ENCODE measurements at regions not wholly inside any gene's neighbourhood (a gene's known extent, or its start where the extent isn't known, plus 50 kb on each side); places are given as distances from the start of the nearest gene placed in this dataset.
A peak's percentile ranks its signal among the peaks of the same experiment; 100 is the strongest.
"Not testable (repeated sequence)": the region's sequence is repeated elsewhere in the genome, so short reads cannot be mapped to it uniquely, and the experiment has no call there.

DNA sequence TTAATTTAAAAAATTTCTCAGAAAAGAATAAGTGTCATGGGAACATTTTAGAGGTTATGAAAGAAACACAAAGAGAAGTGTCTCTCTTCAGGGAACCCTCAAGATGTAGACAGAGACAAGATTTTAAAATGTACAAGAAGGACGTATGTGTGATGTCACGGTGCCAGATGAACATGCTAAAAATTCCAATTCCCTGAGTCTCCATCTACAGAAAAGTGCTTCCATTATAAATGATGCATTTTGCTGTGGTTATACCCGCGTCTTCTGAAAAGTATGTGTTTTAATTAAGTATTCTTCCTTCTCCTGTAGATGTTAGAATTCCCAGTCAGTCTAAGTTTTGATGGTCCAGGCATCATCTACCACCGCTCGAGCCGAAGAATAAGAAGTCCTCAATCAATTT lies 489.1 kb downstream of the PREX1 start:
- DNase-seq (ENCODE audit: low read depth in 1 of 2, low spot score in 2 of 2) = no peak
- H3K4me1 ChIP-seq (replicated peaks) = no peaks in the 10 kb centered on the region; the same call in 1 of the 2 replicates
- H3K27ac ChIP-seq = no peak overlapping the region
- peaks cover 12% of the 10 kb centered on the region for H3K27me3 ChIP-seq (replicated peaks)
- H3K9me3 ChIP-seq (replicated peaks) = no peaks in the 10 kb centered on the region
- no peaks in the 10 kb centered on the region for H3K36me3 ChIP-seq
- no peak overlapping the region for H3K4me3 ChIP-seq

- peaks cover 8% of the 10 kb centered on the region for H3K27me3 ChIP-seq (replicated peaks)
- H3K4me1 ChIP-seq (replicated peaks) = peaks cover 5% of the 10 kb centered on the region; the same call in 1 of the 2 replicates
- no peak overlapping the region for H3K4me3 ChIP-seq
- H3K27ac ChIP-seq = no peak overlapping the region
- H3K9me3 ChIP-seq (replicated peaks) = no peaks in the 10 kb centered on the region
- no peak for DNase-seq (ENCODE audit: low read depth in 1 of 2, low spot score in 2 of 2)
- no peaks in the 10 kb centered on the region for H3K36me3 ChIP-seq
Measured at GRCh38 chr20:48336597-48336996, 491.2 kb downstream of the PREX1 start.

- Histone ChIP-seq H3K27me3 (replicated peaks) (peaks cover 8% of the 10 kb centered on the region), H3K9me3 (replicated peaks) (no peaks in the 10 kb centered on the region), H3K36me3 (no peaks in the 10 kb centered on the region), H3K27ac (no peak overlapping the region), H3K4me1 (replicated peaks) (peaks cover 5% of the 10 kb centered on the region; the same call in 1 of the 2 replicates), H3K4me3 (no peak overlapping the region)
- DNase-seq (ENCODE audit: low read depth in 1 of 2, low spot score in 2 of 2) = no peak
Measured at GRCh38 chr20:48335308-48336050, 492.3 kb downstream of the PREX1 start.

- H3K27me3 ChIP-seq (replicated peaks) = peaks cover 8% of the 10 kb centered on the region
- H3K4me1 ChIP-seq (replicated peaks) = peaks cover 18% of the 10 kb centered on the region
- H3K27ac ChIP-seq = no peak overlapping the region
- no peaks in the 10 kb centered on the region for H3K36me3 ChIP-seq
- no peak for DNase-seq (ENCODE audit: low read depth in 1 of 2, low spot score in 2 of 2)
- no peak overlapping the region for H3K4me3 ChIP-seq
- H3K9me3 ChIP-seq (replicated peaks) = no peaks in the 10 kb centered on the region
Measured at GRCh38 chr20:48333707-48334106, 494.1 kb downstream of the PREX1 start.

- Histone ChIP-seq H3K4me1 (replicated peaks) (peaks cover 26% of the 10 kb centered on the region), H3K27ac (no peak overlapping the region), H3K36me3 (no peaks in the 10 kb centered on the region), H3K4me3 (no peak overlapping the region), H3K27me3 (replicated peaks) (peaks cover 8% of the 10 kb centered on the region; the same call in 1 of the 2 replicates), H3K9me3 (replicated peaks) (no peaks in the 10 kb centered on the region)
- no peak for DNase-seq (ENCODE audit: low read depth in 1 of 2, low spot score in 2 of 2)
Measured at GRCh38 chr20:48332555-48332954, 495.2 kb downstream of the PREX1 start.

- Histone ChIP-seq H3K27ac (no peak overlapping the region), H3K4me3 (no peak overlapping the region), H3K36me3 (no peaks in the 10 kb centered on the region), H3K9me3 (replicated peaks) (no peaks in the 10 kb centered on the region), H3K27me3 (replicated peaks) (peaks cover 8% of the 10 kb centered on the region; the same call in 1 of the 2 replicates), H3K4me1 (replicated peaks) (peaks cover 34% of the 10 kb centered on the region)
- DNase-seq (ENCODE audit: low read depth in 1 of 2, low spot score in 2 of 2) = no peak
Measured at GRCh38 chr20:48331518-48332286, 496.1 kb downstream of the PREX1 start.

DNA sequence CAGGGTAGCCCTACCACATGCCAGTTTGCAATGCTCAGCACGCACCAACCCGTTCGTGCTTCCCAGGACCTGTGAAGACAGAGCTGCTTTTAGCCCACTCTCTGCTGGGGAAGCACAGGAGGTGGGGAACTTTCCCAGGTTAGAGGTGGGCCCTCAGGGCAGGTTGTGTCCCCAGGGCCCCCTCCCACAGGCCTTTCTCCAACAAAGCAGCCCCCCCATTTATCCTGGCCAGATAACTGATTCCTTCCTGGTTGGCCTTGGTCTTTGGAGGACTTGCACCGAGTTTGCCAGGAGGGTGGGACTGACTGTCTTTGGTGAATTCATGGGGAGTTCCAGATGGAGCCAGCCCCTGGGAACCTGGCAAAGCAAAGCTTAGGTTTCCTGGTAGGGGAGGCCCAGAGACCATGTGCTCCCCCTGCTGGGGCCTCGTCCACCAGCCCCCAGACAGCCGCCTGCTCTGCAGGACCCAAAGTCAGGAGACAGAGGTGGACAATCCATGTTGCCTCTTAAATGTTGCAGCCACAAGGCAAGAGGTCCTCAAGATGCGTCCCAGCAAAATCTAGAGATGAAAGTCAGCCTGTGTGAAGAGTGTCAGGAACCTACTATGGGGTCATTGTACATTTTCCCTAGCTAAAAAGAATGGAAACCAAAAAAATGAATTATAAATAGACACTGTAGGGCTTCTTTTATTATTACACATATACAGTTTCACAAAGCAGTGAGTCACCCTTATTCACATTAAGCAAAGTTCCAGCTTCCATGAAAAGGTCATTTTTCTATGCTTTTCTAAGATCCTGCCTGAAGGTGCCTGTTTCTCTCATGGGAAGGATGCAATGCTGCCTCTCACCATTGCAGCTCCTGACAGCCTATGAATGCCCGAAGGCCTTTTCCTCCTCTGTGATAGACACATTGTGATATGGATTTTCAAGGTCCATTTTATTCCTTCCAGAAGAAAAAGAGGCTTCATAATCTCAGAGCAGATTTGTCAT lies 497.8 kb downstream of the PREX1 start:
- peaks cover 4% of the 10 kb centered on the region; the same call in 1 of the 2 replicates for H3K27me3 ChIP-seq (replicated peaks)
- no peak overlapping the region for H3K4me3 ChIP-seq
- H3K9me3 ChIP-seq (replicated peaks) = no peaks in the 10 kb centered on the region
- no peak overlapping the region for H3K27ac ChIP-seq
- peak in 1 of 2 experiments; percentile 32 for DNase-seq (ENCODE audit: low read depth in 1 of 2, low spot score in 2 of 2)
- peaks cover 37% of the 10 kb centered on the region for H3K4me1 ChIP-seq (replicated peaks)
- H3K36me3 ChIP-seq = no peaks in the 10 kb centered on the region

- no peaks in the 10 kb centered on the region for H3K9me3 ChIP-seq (replicated peaks)
- peaks cover 37% of the 10 kb centered on the region for H3K4me1 ChIP-seq (replicated peaks)
- no peak for DNase-seq (ENCODE audit: low read depth in 1 of 2, low spot score in 2 of 2)
- H3K4me3 ChIP-seq = no peak overlapping the region
- H3K36me3 ChIP-seq = no peaks in the 10 kb centered on the region
- no peak overlapping the region for H3K27ac ChIP-seq
- H3K27me3 ChIP-seq (replicated peaks) = peaks cover 4% of the 10 kb centered on the region; the same call in 1 of the 2 replicates
Measured at GRCh38 chr20:48329031-48329615, 498.7 kb downstream of the PREX1 start.

DNA sequence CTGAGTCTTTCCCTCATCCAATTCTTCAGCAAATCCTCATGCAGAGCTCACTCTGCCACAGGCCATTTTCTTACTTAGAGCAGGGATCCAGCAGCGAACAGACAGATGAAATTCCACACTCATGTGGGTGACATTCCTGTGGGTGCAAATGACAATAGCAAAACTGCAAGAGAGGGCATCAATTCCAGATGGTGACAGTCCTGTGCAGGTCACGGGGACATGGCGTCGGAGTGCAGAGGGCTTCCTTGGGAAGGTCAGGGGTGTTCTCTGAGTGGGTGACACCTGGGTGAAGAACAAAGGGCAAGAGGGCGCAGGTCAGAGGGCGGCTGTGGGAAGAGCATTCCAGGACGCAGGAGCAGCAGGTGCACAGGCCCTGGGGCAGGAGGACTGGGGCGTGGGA lies 500.0 kb downstream of the PREX1 start:
- peaks cover 37% of the 10 kb centered on the region for H3K4me1 ChIP-seq (replicated peaks)
- not testable (repeated sequence) for H3K27ac ChIP-seq; H3K4me3 ChIP-seq; H3K9me3 ChIP-seq (replicated peaks); H3K36me3 ChIP-seq; H3K27me3 ChIP-seq (replicated peaks)
- peak; percentile 63 to 74 for DNase-seq (ENCODE audit: low read depth in 1 of 2, low spot score in 2 of 2)

- Histone ChIP-seq H3K36me3 (no peaks in the 10 kb centered on the region), H3K4me3 (no peak overlapping the region), H3K9me3 (replicated peaks) (no peaks in the 10 kb centered on the region), H3K4me1 (replicated peaks) (peaks cover 32% of the 10 kb centered on the region), H3K27ac (no peak overlapping the region), H3K27me3 (replicated peaks) (peaks cover 3% of the 10 kb centered on the region; the same call in 1 of the 2 replicates)
- DNase-seq (ENCODE audit: low read depth in 1 of 2, low spot score in 2 of 2) = no peak
Measured at GRCh38 chr20:48326868-48327267, 500.9 kb downstream of the PREX1 start.

- no peaks in the 10 kb centered on the region for H3K27me3 ChIP-seq (replicated peaks)
- H3K4me1 ChIP-seq (replicated peaks) = peaks cover 32% of the 10 kb centered on the region
- H3K4me3 ChIP-seq = no peak overlapping the region
- no peaks in the 10 kb centered on the region for H3K9me3 ChIP-seq (replicated peaks)
- no peak for DNase-seq (ENCODE audit: low read depth in 1 of 2, low spot score in 2 of 2)
- no peak overlapping the region for H3K27ac ChIP-seq
- no peaks in the 10 kb centered on the region for H3K36me3 ChIP-seq
Measured at GRCh38 chr20:48326434-48326691, 501.4 kb downstream of the PREX1 start.

DNA sequence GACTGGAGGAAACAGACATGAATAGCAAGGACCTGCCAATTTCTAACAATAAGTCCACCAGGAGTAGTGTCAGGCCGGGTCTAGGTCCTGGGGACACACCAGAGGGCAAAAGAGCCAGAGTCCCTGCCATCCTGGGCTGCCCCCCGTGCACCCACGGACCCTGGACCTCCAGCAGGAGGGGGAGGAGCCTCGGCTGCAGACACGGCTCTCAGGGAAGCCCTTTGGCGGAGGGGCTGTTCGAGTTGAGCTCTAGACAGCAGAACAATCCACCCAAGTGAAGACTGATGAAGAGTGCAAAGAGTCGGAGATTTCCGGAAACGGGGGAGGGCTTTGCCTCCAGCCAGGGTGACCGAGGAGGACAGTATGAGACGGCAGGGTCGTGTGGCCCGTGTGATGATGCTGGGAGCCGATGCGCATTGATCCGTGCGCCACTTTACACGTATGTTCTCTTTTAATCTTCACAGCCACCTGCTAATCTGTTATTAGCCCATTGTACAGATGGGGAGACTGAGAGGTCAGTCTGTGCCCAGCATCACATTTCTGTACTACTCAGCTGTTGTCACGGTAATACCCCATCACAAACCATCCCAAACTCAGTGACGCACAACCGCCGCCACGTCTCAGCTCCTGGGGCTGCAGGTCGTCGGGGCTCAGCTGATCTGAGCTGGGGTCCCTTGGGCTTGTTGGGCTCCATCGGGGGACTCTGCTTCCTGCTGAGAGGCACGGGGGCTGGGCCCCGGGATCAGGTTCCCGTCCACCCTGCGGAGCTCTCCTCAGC lies 502.0 kb downstream of the PREX1 start:
- no peak for DNase-seq (ENCODE audit: low read depth in 1 of 2, low spot score in 2 of 2)
- H3K27ac ChIP-seq = no peak overlapping the region
- H3K36me3 ChIP-seq = no peaks in the 10 kb centered on the region
- H3K9me3 ChIP-seq (replicated peaks) = no peaks in the 10 kb centered on the region
- peaks cover 32% of the 10 kb centered on the region for H3K4me1 ChIP-seq (replicated peaks)
- no peaks in the 10 kb centered on the region for H3K27me3 ChIP-seq (replicated peaks)
- H3K4me3 ChIP-seq = no peak overlapping the region

DNA sequence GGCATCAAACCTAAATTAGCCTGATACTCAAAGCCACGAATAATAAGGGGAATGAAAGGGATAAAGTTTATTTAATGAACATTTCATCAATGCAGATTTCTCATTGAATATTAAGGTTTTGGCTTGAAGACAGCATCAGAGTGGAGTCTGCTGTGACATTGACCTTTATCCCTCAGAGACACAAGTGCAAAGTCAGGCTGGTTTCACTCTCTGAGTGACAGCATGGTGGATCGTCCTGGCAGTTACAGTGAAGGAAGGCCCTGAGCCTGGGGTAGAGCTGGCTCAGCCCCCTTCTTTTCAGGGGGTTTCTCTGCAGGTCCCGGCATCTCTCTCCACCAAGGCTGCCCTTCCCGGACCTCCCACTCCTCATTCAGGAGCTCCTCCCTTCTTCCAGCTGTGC lies 503.1 kb downstream of the PREX1 start:
- Histone ChIP-seq H3K27ac (no peak overlapping the region), H3K9me3 (replicated peaks) (no peaks in the 10 kb centered on the region), H3K4me3 (no peak overlapping the region), H3K4me1 (replicated peaks) (peaks cover 33% of the 10 kb centered on the region), H3K36me3 (no peaks in the 10 kb centered on the region), H3K27me3 (replicated peaks) (no peaks in the 10 kb centered on the region)
- no peak for DNase-seq (ENCODE audit: low read depth in 1 of 2, low spot score in 2 of 2)

All from SJSA1 (cell line).